Ascending aorta (tissue), 2 donors: ENCODE measurements at regions not wholly inside any gene's neighbourhood (a gene's known extent, or its start where the extent isn't known, plus 50 kb on each side); places are given as distances from the start of the nearest gene placed in this dataset.

Source experiments
- DNase-seq, 2 donors: peaks; one replicate each; pipeline ENCODE4 v3.0.0-alpha.2; 2019; ENCODE audit warnings: low spot score in 2 of 2
- H3K27ac ChIP-seq, 2 donors: fragments of 200-600 bp; sonication (generic); one replicate each; pipeline ENCODE4 v1.5.1; 2016 to 2017; ENCODE audit warnings: mild to moderate bottlenecking in 1 of 2
- H3K27me3 ChIP-seq: fragments of 200-600 bp; sonication (generic); one replicate; pipeline ENCODE4 v1.5.1; 2017
- H3K36me3 ChIP-seq, 2 donors: fragments of 200-600 bp; sonication (generic); one replicate each; pipeline ENCODE4 v1.5.1; 2016
- H3K4me1 ChIP-seq, 2 donors: fragments of 200-600 bp; sonication (generic); one replicate each; pipeline ENCODE4 v1.5.1; 2016 to 2017; ENCODE audit warnings: mild to moderate bottlenecking in 1 of 2
- H3K4me3 ChIP-seq, 2 donors: fragments of 200-600 bp; sonication (generic); one replicate each; pipeline ENCODE4 v1.5.1; 2016 to 2017; ENCODE audit warnings: mild to moderate bottlenecking in 1 of 2
- H3K9me3 ChIP-seq, 2 donors: fragments of 200-600 bp; sonication (generic); one replicate each; pipeline ENCODE4 v1.5.1; 2016
- CTCF ChIP-seq, 3 experiments: fragments of 200-600 bp in 2 of 3; fragments of 450-650 bp in 1 of 3; sonication (generic) in 2 of 3; IDR thresholded peaks; one replicate each; pipeline ENCODE4 v1.5.1; 2016 to 2019; ENCODE audit warnings: antibody characterized with exemption in 3 of 3, mild to moderate bottlenecking in 1 of 3, moderate library complexity in 1 of 3
- intact Hi-C: fragments of 100-400 bp; cut with DNase I; formaldehyde crosslinking; loops from one replicate; pipeline ENCODE4 v1.15.1; 2023

- no peaks in the 10 kb centered on the region for H3K27me3 ChIP-seq
- H3K36me3 ChIP-seq = no peaks in the 10 kb centered on the region
- no peak overlapping the region for H3K27ac ChIP-seq
- intact Hi-C loops = no loop called here
- TF ChIP-seq CTCF (IDR thresholded peaks at IDR 0.05) = no peak
- no peak for DNase-seq
- no peaks in the 10 kb centered on the region for H3K9me3 ChIP-seq
- no peak overlapping the region for H3K4me3 ChIP-seq
- H3K4me1 ChIP-seq = no peaks in the 10 kb centered on the region
Observed at GRCh38 chr6:113513086-113513485, 344.1 kb upstream of the MARCKS start.

DNA sequence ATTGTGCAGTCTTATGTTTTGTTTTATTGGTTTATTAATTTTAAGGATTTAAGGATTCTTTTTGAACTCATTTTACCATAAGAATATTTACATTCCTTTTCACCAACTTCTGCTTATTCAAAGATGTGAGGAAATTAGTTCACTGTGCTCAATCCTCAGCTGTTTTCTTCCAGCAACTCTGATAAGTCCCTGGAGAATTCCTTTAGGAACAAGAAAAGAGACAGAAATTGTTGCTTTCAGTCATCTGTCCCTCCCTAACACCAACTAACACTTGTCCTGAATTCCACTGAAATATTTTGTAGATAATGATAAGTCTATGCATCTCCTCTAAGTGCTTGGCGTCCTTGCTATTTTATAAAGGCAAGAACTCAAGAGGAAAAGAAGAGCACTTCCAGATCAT is 334.8 kb upstream of the MARCKS start:
- no peak for TF ChIP-seq CTCF (IDR thresholded peaks at IDR 0.05)
- H3K9me3 ChIP-seq = no peaks in the 10 kb centered on the region
- intact Hi-C loops = no loop called here

DNA sequence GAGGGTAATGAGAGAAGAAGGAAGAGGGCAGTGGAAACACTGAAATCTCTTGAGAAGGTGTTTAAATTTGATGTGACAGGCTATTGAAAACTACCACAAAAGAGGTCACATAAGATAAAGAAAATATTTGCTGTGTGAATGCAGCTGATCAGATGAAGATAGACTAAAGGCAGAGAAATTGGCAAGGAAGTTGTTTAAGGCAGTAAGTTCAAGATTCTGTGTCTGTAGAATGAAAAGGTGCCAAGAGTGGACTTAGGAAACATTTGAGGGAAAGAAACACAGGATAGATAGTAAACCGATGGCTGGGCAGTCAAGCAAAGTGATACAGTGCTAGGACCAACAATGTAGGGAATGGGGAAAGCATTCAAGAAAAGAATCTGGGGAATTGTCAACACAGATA is 332.3 kb upstream of the MARCKS start:
- Histone ChIP-seq H3K27ac (no peak overlapping the region), H3K4me1 (no peaks in the 10 kb centered on the region), H3K4me3 (no peak overlapping the region), H3K36me3 (no peaks in the 10 kb centered on the region), H3K9me3 (no peaks in the 10 kb centered on the region), H3K27me3 (no peaks in the 10 kb centered on the region)
- TF ChIP-seq CTCF (IDR thresholded peaks at IDR 0.05) = no peak
- no peak for DNase-seq
- intact Hi-C loops = no loop called here

More for the DNA sequence above, 334.8 kb upstream of the MARCKS start:
- Histone ChIP-seq H3K27me3 (no peaks in the 10 kb centered on the region), H3K27ac (no peak overlapping the region), H3K36me3 (no peaks in the 10 kb centered on the region), H3K4me1 (no peaks in the 10 kb centered on the region), H3K4me3 (no peak overlapping the region)
- no peak for DNase-seq

DNA sequence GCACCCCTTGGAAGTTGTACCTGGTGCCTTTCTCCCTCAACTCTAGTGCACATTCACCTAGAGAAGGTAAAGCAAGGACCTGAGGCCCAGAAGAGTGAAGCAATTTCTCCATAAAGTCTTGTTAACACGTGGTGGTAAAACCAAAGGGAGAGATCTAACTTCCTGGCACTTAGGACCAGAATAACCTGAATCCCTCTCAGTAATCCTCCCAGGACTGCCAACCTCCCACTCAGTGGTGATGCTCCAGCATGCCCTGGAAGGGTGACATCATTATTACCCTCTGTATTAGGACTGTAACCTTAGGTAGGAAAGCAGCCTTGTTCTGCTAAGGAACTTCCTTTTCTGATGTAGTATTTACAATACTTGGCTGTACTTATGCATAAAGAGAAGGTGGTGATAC is 330.6 kb upstream of the MARCKS start:
- TF ChIP-seq CTCF (IDR thresholded peaks at IDR 0.05) = no peak
- H3K27ac ChIP-seq = no peak overlapping the region
- H3K4me1 ChIP-seq = no peaks in the 10 kb centered on the region
- H3K4me3 ChIP-seq = no peak overlapping the region
- DNase-seq = no peak
- no peaks in the 10 kb centered on the region for H3K9me3 ChIP-seq
- no peaks in the 10 kb centered on the region for H3K36me3 ChIP-seq
- H3K27me3 ChIP-seq = no peaks in the 10 kb centered on the region
- intact Hi-C loops = no loop called here

- Histone ChIP-seq H3K36me3 (no peaks in the 10 kb centered on the region), H3K4me1 (no peaks in the 10 kb centered on the region), H3K4me3 (no peak overlapping the region), H3K27me3 (no peaks in the 10 kb centered on the region), H3K9me3 (no peaks in the 10 kb centered on the region), H3K27ac (no peak overlapping the region)
- no peak for DNase-seq
- no peak for TF ChIP-seq CTCF (IDR thresholded peaks at IDR 0.05)
- intact Hi-C loops = no loop called here
Observed at GRCh38 chr6:113526995-113527394, 330.1 kb upstream of the MARCKS start.

DNA sequence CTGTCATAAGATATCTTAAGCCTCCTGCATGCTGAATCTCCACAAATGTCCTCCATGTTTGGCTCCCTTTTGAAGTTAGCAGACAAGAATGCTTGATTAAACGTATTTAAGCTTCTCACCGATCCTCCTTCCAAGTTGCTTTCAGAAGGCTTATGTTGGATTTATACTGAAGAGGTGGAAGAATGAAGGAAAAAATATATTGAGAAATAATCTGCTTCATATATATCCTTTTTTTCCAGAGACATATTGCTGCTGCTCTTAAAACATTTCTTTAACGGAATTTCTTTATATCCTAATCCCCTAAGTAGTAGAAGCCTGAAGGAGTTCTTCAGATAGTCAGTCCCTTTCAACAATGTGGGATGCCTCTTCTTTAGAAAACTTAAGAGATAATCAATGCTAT is 329.0 kb upstream of the MARCKS start:
- Histone ChIP-seq H3K36me3 (no peaks in the 10 kb centered on the region), H3K9me3 (no peaks in the 10 kb centered on the region), H3K4me3 (no peak overlapping the region), H3K4me1 (no peaks in the 10 kb centered on the region), H3K27me3 (no peaks in the 10 kb centered on the region), H3K27ac (no peak overlapping the region)
- DNase-seq = no peak
- intact Hi-C loops = no loop called here
- no peak for TF ChIP-seq CTCF (IDR thresholded peaks at IDR 0.05)
